H1 (cell line): ENCODE measurements at regions not wholly inside any gene's neighbourhood (a gene's known extent, or its start where the extent isn't known, plus 50 kb on each side); places are given as distances from the start of the nearest gene placed in this dataset.

Experiments
- CBX5 ChIP-seq: fragments of 300-800, 300-1000 bp; sonication (generic); IDR thresholded peaks from 2 replicates; pipeline ENCODE4 v1.7.1; 2016; ENCODE audit warnings: antibody characterized with exemption, low read length, low read depth
- HDAC6 ChIP-seq: IDR thresholded peaks from one replicate; pipeline ENCODE4 v1.7.1; 2012; ENCODE audit warnings: low read depth, mild to moderate bottlenecking, inconsistent platforms, low read length, moderate library complexity
- MAFK ChIP-seq: IDR thresholded peaks from 2 replicates; pipeline ENCODE4 v1.6.1; 2012; ENCODE audit warnings: low read depth, mild to moderate bottlenecking, improper control_type of control experiment, low read length
- POLR2AphosphoS5 ChIP-seq: IDR thresholded peaks from 2 replicates; pipeline ENCODE4 v1.6.1; 2011; ENCODE audit warnings: low read depth, low read length
- POU5F1 ChIP-seq: IDR thresholded peaks from 2 replicates; pipeline ENCODE4 v1.6.1; 2011; ENCODE audit warnings: low read depth, mild to moderate bottlenecking, low read length, moderate library complexity
- SIX5 ChIP-seq: IDR thresholded peaks from 2 replicates; pipeline ENCODE4 v1.6.1; 2011; ENCODE audit warnings: mild to moderate bottlenecking, low read depth, low read length
- SUZ12 ChIP-seq: fragments of 200-600 bp; sonication (generic); IDR thresholded peaks from 2 replicates; pipeline ENCODE4 v1.6.1; 2012; ENCODE audit warnings: mild to moderate bottlenecking, inconsistent platforms, low read length, moderate library complexity, mixed read lengths
- ZNF274 ChIP-seq: IDR thresholded peaks from 2 replicates; pipeline ENCODE4 v1.7.0; 2012; ENCODE audit warnings: low read length, borderline replicate concordance; ENCODE audit errors: extremely low read depth
- TF ChIP-seq, protein P1 (sequence below): fragments of 300-600 bp; sonication (generic); IDR thresholded peaks from 2 replicates; pipeline ENCODE4 v1.7.1; 2012; ENCODE audit warnings: low read length, moderate library complexity, mild to moderate bottlenecking, inconsistent platforms; ENCODE audit not compliant: insufficient replicate concordance
- TF ChIP-seq, protein P2 (sequence below): IDR thresholded peaks from 2 replicates; pipeline ENCODE4 v1.6.1; 2011; ENCODE audit warnings: low read depth, mild to moderate bottlenecking, low read length; ENCODE audit not compliant: insufficient read depth

DNA sequence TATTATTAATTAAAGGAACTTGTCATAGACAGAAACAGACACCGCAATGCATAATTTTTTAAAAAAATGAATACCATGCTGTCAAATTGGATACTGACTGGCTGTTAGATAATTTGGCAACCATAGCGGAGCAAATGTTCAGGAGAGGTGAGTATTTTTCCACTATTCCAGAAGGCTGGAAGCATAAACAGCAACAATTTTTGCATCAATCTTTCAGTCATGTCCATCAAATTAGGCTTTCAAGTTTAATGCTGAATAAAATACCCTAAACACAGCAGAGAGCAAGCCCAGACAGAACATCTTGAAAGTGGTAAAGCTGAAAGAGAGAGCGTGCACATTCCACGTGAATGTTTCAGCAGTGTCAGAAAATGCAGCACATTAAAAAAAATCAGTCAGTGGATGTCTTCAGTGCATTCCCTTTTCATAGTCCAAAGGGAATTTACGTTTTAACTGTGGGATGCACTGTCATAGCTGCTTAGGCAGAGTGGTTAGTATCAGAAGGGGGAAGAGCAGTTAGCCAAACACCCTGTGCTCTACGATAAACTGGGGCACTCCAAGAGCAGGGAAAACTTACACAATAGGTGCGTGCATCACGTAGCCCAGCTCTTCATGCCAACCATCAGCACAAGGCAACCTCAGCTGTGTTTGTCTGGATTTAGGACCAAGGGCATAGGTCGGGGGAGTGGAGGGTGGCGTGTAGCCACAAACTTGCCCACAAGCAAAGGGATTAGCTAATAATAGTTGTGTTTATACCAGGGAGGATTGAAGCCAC lies 116.2 kb upstream of the STMND1 start (continued):
- TF ChIP-seq, protein P1, sequence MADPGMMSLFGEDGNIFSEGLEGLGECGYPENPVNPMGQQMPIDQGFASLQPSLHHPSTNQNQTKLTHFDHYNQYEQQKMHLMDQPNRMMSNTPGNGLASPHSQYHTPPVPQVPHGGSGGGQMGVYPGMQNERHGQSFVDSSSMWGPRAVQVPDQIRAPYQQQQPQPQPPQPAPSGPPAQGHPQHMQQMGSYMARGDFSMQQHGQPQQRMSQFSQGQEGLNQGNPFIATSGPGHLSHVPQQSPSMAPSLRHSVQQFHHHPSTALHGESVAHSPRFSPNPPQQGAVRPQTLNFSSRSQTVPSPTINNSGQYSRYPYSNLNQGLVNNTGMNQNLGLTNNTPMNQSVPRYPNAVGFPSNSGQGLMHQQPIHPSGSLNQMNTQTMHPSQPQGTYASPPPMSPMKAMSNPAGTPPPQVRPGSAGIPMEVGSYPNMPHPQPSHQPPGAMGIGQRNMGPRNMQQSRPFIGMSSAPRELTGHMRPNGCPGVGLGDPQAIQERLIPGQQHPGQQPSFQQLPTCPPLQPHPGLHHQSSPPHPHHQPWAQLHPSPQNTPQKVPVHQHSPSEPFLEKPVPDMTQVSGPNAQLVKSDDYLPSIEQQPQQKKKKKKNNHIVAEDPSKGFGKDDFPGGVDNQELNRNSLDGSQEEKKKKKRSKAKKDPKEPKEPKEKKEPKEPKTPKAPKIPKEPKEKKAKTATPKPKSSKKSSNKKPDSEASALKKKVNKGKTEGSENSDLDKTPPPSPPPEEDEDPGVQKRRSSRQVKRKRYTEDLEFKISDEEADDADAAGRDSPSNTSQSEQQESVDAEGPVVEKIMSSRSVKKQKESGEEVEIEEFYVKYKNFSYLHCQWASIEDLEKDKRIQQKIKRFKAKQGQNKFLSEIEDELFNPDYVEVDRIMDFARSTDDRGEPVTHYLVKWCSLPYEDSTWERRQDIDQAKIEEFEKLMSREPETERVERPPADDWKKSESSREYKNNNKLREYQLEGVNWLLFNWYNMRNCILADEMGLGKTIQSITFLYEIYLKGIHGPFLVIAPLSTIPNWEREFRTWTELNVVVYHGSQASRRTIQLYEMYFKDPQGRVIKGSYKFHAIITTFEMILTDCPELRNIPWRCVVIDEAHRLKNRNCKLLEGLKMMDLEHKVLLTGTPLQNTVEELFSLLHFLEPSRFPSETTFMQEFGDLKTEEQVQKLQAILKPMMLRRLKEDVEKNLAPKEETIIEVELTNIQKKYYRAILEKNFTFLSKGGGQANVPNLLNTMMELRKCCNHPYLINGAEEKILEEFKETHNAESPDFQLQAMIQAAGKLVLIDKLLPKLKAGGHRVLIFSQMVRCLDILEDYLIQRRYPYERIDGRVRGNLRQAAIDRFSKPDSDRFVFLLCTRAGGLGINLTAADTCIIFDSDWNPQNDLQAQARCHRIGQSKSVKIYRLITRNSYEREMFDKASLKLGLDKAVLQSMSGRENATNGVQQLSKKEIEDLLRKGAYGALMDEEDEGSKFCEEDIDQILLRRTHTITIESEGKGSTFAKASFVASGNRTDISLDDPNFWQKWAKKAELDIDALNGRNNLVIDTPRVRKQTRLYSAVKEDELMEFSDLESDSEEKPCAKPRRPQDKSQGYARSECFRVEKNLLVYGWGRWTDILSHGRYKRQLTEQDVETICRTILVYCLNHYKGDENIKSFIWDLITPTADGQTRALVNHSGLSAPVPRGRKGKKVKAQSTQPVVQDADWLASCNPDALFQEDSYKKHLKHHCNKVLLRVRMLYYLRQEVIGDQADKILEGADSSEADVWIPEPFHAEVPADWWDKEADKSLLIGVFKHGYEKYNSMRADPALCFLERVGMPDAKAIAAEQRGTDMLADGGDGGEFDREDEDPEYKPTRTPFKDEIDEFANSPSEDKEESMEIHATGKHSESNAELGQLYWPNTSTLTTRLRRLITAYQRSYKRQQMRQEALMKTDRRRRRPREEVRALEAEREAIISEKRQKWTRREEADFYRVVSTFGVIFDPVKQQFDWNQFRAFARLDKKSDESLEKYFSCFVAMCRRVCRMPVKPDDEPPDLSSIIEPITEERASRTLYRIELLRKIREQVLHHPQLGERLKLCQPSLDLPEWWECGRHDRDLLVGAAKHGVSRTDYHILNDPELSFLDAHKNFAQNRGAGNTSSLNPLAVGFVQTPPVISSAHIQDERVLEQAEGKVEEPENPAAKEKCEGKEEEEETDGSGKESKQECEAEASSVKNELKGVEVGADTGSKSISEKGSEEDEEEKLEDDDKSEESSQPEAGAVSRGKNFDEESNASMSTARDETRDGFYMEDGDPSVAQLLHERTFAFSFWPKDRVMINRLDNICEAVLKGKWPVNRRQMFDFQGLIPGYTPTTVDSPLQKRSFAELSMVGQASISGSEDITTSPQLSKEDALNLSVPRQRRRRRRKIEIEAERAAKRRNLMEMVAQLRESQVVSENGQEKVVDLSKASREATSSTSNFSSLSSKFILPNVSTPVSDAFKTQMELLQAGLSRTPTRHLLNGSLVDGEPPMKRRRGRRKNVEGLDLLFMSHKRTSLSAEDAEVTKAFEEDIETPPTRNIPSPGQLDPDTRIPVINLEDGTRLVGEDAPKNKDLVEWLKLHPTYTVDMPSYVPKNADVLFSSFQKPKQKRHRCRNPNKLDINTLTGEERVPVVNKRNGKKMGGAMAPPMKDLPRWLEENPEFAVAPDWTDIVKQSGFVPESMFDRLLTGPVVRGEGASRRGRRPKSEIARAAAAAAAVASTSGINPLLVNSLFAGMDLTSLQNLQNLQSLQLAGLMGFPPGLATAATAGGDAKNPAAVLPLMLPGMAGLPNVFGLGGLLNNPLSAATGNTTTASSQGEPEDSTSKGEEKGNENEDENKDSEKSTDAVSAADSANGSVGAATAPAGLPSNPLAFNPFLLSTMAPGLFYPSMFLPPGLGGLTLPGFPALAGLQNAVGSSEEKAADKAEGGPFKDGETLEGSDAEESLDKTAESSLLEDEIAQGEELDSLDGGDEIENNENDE: no peak
- TF ChIP-seq MAFK (no peak), HDAC6 (no peak), POLR2AphosphoS5 (no peak), CBX5 (no peak), SIX5 (no peak), ZNF274 (no peak), SUZ12 (no peak), POU5F1 (no peak)
- TF ChIP-seq, protein P2, sequence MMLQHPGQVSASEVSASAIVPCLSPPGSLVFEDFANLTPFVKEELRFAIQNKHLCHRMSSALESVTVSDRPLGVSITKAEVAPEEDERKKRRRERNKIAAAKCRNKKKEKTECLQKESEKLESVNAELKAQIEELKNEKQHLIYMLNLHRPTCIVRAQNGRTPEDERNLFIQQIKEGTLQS: no peak
